Gastroesophageal sphincter (tissue), 4 donors: ENCODE measurements at regions not wholly inside any gene's neighbourhood (a gene's known extent, or its start where the extent isn't known, plus 50 kb on each side); places are given as distances from the start of the nearest gene placed in this dataset.

ENCODE experiments used
- ATAC-seq: fragments of 150-250 bp; one replicate; pipeline ENCODE4 v1.9.1; 2016; ENCODE audit warnings: mild to moderate bottlenecking, moderate library complexity
- H3K27ac ChIP-seq, 4 donors: fragments of 200-600 bp; sonication (generic) in 3 of 4; 1 replicate in 3 of 4; 2 replicates in 1 of 4; pipeline ENCODE4 v1.5.1; 2016 to 2019
- H3K27me3 ChIP-seq: fragments of 200-600 bp; sonication (generic); one replicate; pipeline ENCODE4 v1.5.1; 2019
- H3K36me3 ChIP-seq, 2 donors: fragments of 200-600 bp; sonication (generic); one replicate each; pipeline ENCODE4 v1.5.1; 2019; ENCODE audit warnings: control low read depth in 1 of 2
- H3K4me1 ChIP-seq, 3 donors: fragments of 200-600 bp; sonication (generic); 1 replicate in 2 of 3; 2 replicates in 1 of 3; pipeline ENCODE4 v1.5.1; 2016 to 2019; ENCODE audit warnings: control low read depth in 2 of 3
- H3K4me3 ChIP-seq, 2 donors: fragments of 200-600 bp; sonication (generic); one replicate each; pipeline ENCODE4 v1.5.1; 2019; ENCODE audit warnings: mild to moderate bottlenecking in 1 of 2, moderate library complexity in 1 of 2
- H3K9me3 ChIP-seq, 3 donors: fragments of 200-600 bp; sonication (generic); one replicate each; pipeline ENCODE4 v1.5.1; 2017 to 2019; ENCODE audit warnings: control low read depth in 2 of 3
- EP300 ChIP-seq: sonication (generic); formaldehyde crosslinking; IDR thresholded peaks from one replicate; pipeline ENCODE4 v1.6.1; 2017; ENCODE audit warnings: antibody characterized with exemption, mild to moderate bottlenecking
- POLR2A ChIP-seq, 2 donors: fragments of 450-650 bp; IDR thresholded peaks; one replicate each; pipeline ENCODE4 v1.6.1; 2017; ENCODE audit warnings: antibody characterized with exemption in 2 of 2, mild to moderate bottlenecking in 2 of 2, moderate library complexity in 1 of 2
- POLR2AphosphoS5 ChIP-seq: sonication (generic); formaldehyde crosslinking; IDR thresholded peaks from one replicate; pipeline ENCODE4 v1.6.1; 2017; ENCODE audit warnings: antibody characterized with exemption
- WGBS, 2 donors: methylation state at CpG; one replicate each; pipeline ENCODE4 v1.1.5; 2018; ENCODE audit warnings: low coverage in 1 of 2; 5-methylcytosine and 5-hydroxymethylcytosine counted together
- TF ChIP-seq, protein P1 (sequence below), 4 experiments: fragments of 200-600 bp in 2 of 4; fragments of 450-650 bp in 2 of 4; sonication (generic) in 1 of 4; IDR thresholded peaks; one replicate each; pipeline ENCODE4 v1.5.1; 2017 to 2019; ENCODE audit warnings: antibody characterized with exemption in 4 of 4, mild to moderate bottlenecking in 2 of 4, moderate library complexity in 2 of 4

DNA sequence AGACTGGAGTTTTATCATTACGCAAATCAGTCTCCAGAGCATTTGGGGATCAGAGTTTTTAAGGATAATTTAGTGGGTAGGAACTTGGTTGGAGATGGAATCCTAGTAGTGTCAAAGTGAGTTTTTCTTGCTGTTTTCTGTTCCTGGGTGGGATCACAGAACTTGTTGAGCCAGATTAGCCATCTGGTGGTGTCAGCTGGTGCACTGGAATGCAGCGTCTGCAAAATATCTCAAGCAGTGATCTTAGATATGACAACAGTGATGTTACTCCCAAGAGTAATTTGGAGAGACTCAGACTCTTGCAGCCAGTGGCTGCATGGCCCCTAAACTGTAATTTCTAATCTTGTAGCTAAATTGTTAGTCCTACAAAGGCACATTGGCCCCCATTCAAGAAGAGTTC, 1257.8 kb downstream of the MAT2B start:
- Histone ChIP-seq H3K36me3 (no peaks in the 10 kb centered on the region), H3K27ac (no peak overlapping the region), H3K9me3 (no peaks in the 10 kb centered on the region), H3K27me3 (no peaks in the 10 kb centered on the region), H3K4me3 (no peak overlapping the region), H3K4me1 (peaks cover 0 to 3% (median 0%) of the 10 kb centered on the region in 3 donors)
- TF ChIP-seq, protein P1, sequence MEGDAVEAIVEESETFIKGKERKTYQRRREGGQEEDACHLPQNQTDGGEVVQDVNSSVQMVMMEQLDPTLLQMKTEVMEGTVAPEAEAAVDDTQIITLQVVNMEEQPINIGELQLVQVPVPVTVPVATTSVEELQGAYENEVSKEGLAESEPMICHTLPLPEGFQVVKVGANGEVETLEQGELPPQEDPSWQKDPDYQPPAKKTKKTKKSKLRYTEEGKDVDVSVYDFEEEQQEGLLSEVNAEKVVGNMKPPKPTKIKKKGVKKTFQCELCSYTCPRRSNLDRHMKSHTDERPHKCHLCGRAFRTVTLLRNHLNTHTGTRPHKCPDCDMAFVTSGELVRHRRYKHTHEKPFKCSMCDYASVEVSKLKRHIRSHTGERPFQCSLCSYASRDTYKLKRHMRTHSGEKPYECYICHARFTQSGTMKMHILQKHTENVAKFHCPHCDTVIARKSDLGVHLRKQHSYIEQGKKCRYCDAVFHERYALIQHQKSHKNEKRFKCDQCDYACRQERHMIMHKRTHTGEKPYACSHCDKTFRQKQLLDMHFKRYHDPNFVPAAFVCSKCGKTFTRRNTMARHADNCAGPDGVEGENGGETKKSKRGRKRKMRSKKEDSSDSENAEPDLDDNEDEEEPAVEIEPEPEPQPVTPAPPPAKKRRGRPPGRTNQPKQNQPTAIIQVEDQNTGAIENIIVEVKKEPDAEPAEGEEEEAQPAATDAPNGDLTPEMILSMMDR (IDR thresholded peaks at IDR 0.05), result no peak
- TF ChIP-seq EP300, result no peak
- TF ChIP-seq POLR2A (IDR thresholded peaks at IDR 0.05), result no peak
- no peak for TF ChIP-seq POLR2AphosphoS5
- 44 to 80% methylated on average over 2 of the region's 2 CpGs for WGBS, 2 donors
- ATAC-seq, result no peak

DNA sequence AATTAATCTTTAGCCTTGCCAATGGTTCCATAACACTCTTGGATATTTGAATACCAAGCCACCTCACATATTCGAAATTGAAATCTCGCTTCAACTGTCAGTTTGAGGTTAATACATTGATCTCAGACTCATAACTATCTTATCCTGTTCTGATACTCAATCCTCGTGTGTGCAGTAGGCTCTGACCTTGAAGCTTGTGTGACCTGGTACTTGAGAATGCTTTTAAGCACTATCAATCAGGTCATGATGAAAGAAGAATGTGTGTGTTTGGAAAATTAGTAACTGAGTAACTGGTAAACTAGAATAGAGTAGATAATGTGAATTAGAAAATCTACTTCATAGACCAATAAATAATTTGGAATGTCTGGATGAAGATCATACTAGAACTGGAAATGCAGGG, 1266.7 kb downstream of the MAT2B start:
- Histone ChIP-seq H3K27ac (no peak overlapping the region), H3K9me3 (no peaks in the 10 kb centered on the region), H3K27me3 (no peaks in the 10 kb centered on the region), H3K4me3 (no peak overlapping the region), H3K36me3 (no peaks in the 10 kb centered on the region), H3K4me1 (no peaks in the 10 kb centered on the region)
- no peak for ATAC-seq
- TF ChIP-seq EP300, result no peak
- TF ChIP-seq POLR2AphosphoS5, result no peak
- TF ChIP-seq POLR2A (IDR thresholded peaks at IDR 0.05), result no peak
- TF ChIP-seq, protein P1 (IDR thresholded peaks at IDR 0.05), result no peak
- WGBS, 2 donors, result 54 to 91% methylated on average over 3 of the region's 3 CpGs

DNA sequence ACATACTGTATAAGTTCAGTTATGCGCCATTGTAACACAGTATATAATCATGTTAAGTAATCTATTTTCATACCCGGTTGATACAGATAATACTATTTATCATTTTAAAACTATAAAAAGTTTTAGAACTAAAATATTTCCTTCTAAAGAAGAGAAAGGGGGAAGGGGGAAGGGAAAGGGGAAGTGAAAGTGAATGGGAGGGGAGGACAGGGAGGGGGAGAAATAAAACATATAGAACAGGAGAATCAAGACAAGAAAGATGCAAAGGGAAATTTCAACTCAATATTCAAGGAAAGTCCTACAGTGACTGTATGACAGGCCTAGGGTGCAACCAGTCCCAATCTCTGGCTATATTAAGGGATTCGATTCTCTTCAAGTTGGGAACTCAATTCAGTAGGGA, 1278.8 kb downstream of the MAT2B start:
- 78 to 88% methylated on average over 3 of the region's 3 CpGs for WGBS, 2 donors
- H3K27ac ChIP-seq, result no peak overlapping the region
- no peaks in the 10 kb centered on the region for H3K27me3 ChIP-seq
- no peak for ATAC-seq
- no peaks in the 10 kb centered on the region for H3K4me1 ChIP-seq
- no peak for TF ChIP-seq POLR2A (IDR thresholded peaks at IDR 0.05)
- no peak for TF ChIP-seq EP300
- TF ChIP-seq, protein P1 (IDR thresholded peaks at IDR 0.05), result no peak
- no peaks in the 10 kb centered on the region for H3K9me3 ChIP-seq
- no peak overlapping the region for H3K4me3 ChIP-seq
- H3K36me3 ChIP-seq, result no peaks in the 10 kb centered on the region

DNA sequence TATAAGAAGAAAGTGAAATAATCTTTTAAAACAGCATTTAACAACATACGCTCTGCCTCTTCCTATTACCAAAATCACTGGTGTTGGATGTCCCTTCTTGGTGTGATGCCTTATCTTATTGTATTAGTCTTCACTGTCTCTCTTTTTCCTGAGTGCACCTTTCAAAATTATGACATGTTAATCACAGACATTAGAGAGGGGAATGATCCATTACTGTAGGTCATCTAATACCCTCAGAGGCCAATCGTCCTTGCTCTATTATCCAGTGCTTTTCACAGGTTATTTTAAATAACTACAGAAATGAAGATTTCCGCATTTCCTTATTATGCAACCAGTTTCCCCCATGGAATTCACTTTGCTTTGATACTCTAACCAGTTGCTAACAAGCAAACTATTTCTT, 1292.7 kb downstream of the MAT2B start:
- no peak overlapping the region for H3K4me3 ChIP-seq
- peaks cover 0 to 7% (median 0%) of the 10 kb centered on the region in 3 donors for H3K9me3 ChIP-seq
- WGBS, 2 donors, result 81 to 94% methylated on average over 2 to 3 of the region's 3 CpGs
- H3K36me3 ChIP-seq, result no peaks in the 10 kb centered on the region
- H3K27ac ChIP-seq, result no peak overlapping the region
- no peak for ATAC-seq
- no peaks in the 10 kb centered on the region for H3K4me1 ChIP-seq
- TF ChIP-seq EP300 (no peak), POLR2A (IDR thresholded peaks at IDR 0.05) (no peak), POLR2AphosphoS5 (no peak)
- TF ChIP-seq, protein P1 (IDR thresholded peaks at IDR 0.05), result no peak
- no peaks in the 10 kb centered on the region for H3K27me3 ChIP-seq

DNA sequence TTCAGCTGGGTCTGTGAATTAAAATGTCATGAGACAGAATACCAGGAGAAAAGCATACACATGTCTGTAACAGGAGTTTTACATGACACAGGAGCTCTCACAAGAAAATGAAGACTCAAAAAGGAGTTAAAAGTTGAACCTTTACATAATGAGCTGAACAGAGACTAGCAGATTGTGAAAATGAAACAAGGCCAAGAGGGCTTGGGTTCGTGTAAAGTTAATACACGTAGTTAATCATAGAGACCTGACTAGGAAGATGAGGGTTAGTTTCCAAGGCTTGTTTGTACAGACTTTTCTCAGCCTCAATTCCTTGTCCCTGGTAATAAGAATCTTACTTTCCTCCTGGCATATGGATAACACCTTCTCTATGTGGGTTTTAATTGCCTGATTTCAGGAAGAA, 1294.0 kb downstream of the MAT2B start:
- 32 to 40% methylated on average over 2 of the region's 2 CpGs for WGBS, 2 donors
- no peak for TF ChIP-seq POLR2A (IDR thresholded peaks at IDR 0.05)
- no peak for TF ChIP-seq POLR2AphosphoS5
- TF ChIP-seq, protein P1 (IDR thresholded peaks at IDR 0.05), result no peak
- no peak for TF ChIP-seq EP300
- no peaks in the 10 kb centered on the region for H3K36me3 ChIP-seq
- no peak overlapping the region for H3K4me3 ChIP-seq
- peaks cover 0 to 7% (median 0%) of the 10 kb centered on the region in 3 donors for H3K9me3 ChIP-seq
- no peaks in the 10 kb centered on the region for H3K4me1 ChIP-seq
- H3K27me3 ChIP-seq, result no peaks in the 10 kb centered on the region
- no peak for ATAC-seq
- H3K27ac ChIP-seq, result no peak overlapping the region
